ENCODE measurements at regions not wholly inside any gene's neighbourhood (a gene's known extent, or its start where the extent isn't known, plus 50 kb on each side); places are given as distances from the start of the nearest gene placed in this dataset.

GRCh38 chr9:105079457-105079856 is 151.5 kb upstream of the ABCA1 start:
- no peak overlapping the region for H3K27ac Mint-ChIP-seq
- H3K4me3 Mint-ChIP-seq, result no peak overlapping the region
- H3K36me3 Mint-ChIP-seq (ENCODE audit: low read depth), result no peaks in the 10 kb centered on the region
- H3K27me3 Mint-ChIP-seq, result no peaks in the 10 kb centered on the region
- intact Hi-C loops (cut with micrococcal nuclease), result no loop called here
- H3K9me3 Mint-ChIP-seq, result no peaks in the 10 kb centered on the region
- H3K4me1 Mint-ChIP-seq (ENCODE audit: low read depth), result peaks cover 9% of the 10 kb centered on the region

- no peaks in the 10 kb centered on the region for H3K9me3 Mint-ChIP-seq
- peaks cover 13% of the 10 kb centered on the region for H3K4me1 Mint-ChIP-seq (ENCODE audit: low read depth)
- no peaks in the 10 kb centered on the region for H3K36me3 Mint-ChIP-seq (ENCODE audit: low read depth)
Observed at GRCh38 chr9:105082843-105083242, 154.9 kb upstream of the ABCA1 start.

GRCh38 chr9:105083256-105083655 is 155.3 kb upstream of the ABCA1 start:
- intact Hi-C loops (cut with micrococcal nuclease), result no loop called here
- Mint-ChIP-seq H3K4me3 (no peak overlapping the region), H3K27me3 (no peaks in the 10 kb centered on the region), H3K4me1 (ENCODE audit: low read depth) (peaks cover 13% of the 10 kb centered on the region), H3K27ac (no peak overlapping the region), H3K9me3 (no peaks in the 10 kb centered on the region), H3K36me3 (ENCODE audit: low read depth) (no peaks in the 10 kb centered on the region)

More at GRCh38 chr9:105082843-105083242, 154.9 kb upstream of the ABCA1 start:
- H3K4me3 Mint-ChIP-seq, result no peak overlapping the region
- H3K27me3 Mint-ChIP-seq, result no peaks in the 10 kb centered on the region
- no peak overlapping the region for H3K27ac Mint-ChIP-seq
- intact Hi-C loops (cut with micrococcal nuclease), result no loop called here

- Mint-ChIP-seq H3K4me3 (no peak overlapping the region), H3K27me3 (no peaks in the 10 kb centered on the region), H3K36me3 (ENCODE audit: low read depth) (no peaks in the 10 kb centered on the region), H3K4me1 (ENCODE audit: low read depth) (peaks cover 10% of the 10 kb centered on the region), H3K9me3 (no peaks in the 10 kb centered on the region), H3K27ac (no peak overlapping the region)
- intact Hi-C loops (cut with micrococcal nuclease), result no loop called here
Observed at GRCh38 chr9:105087910-105088898, 156.2 kb upstream of the SLC44A1 start.

GRCh38 chr9:105089874-105090273 is 154.6 kb upstream of the SLC44A1 start:
- intact Hi-C loops (cut with micrococcal nuclease), result no loop called here
- Mint-ChIP-seq H3K36me3 (ENCODE audit: low read depth) (no peaks in the 10 kb centered on the region), H3K9me3 (no peaks in the 10 kb centered on the region), H3K27ac (no peak overlapping the region), H3K27me3 (no peaks in the 10 kb centered on the region), H3K4me1 (ENCODE audit: low read depth) (peaks cover 7% of the 10 kb centered on the region), H3K4me3 (no peak overlapping the region)

- H3K4me1 Mint-ChIP-seq (ENCODE audit: low read depth), result peaks cover 7% of the 10 kb centered on the region
- H3K27me3 Mint-ChIP-seq, result no peaks in the 10 kb centered on the region
- intact Hi-C loops (cut with micrococcal nuclease), result no loop called here
- no peak overlapping the region for H3K4me3 Mint-ChIP-seq
- H3K36me3 Mint-ChIP-seq (ENCODE audit: low read depth), result no peaks in the 10 kb centered on the region
- no peak overlapping the region for H3K27ac Mint-ChIP-seq
- no peaks in the 10 kb centered on the region for H3K9me3 Mint-ChIP-seq
Observed at GRCh38 chr9:105091004-105091640, 153.3 kb upstream of the SLC44A1 start.

GRCh38 chr9:105093685-105094084 is 150.8 kb upstream of the SLC44A1 start:
- intact Hi-C loops (cut with micrococcal nuclease), result no loop called here
- no peaks in the 10 kb centered on the region for H3K27me3 Mint-ChIP-seq
- H3K4me3 Mint-ChIP-seq, result no peak overlapping the region
- H3K4me1 Mint-ChIP-seq (ENCODE audit: low read depth), result no peaks in the 10 kb centered on the region
- no peak overlapping the region for H3K27ac Mint-ChIP-seq
- no peaks in the 10 kb centered on the region for H3K36me3 Mint-ChIP-seq (ENCODE audit: low read depth)
- no peaks in the 10 kb centered on the region for H3K9me3 Mint-ChIP-seq

GRCh38 chr9:105098370-105098769 is 146.1 kb upstream of the SLC44A1 start:
- no peaks in the 10 kb centered on the region for H3K4me1 Mint-ChIP-seq (ENCODE audit: low read depth)
- no peak overlapping the region for H3K4me3 Mint-ChIP-seq
- no peaks in the 10 kb centered on the region for H3K36me3 Mint-ChIP-seq (ENCODE audit: low read depth)
- no peaks in the 10 kb centered on the region for H3K9me3 Mint-ChIP-seq
- H3K27ac Mint-ChIP-seq, result no peak overlapping the region
- H3K27me3 Mint-ChIP-seq, result no peaks in the 10 kb centered on the region
- intact Hi-C loops (cut with micrococcal nuclease), result no loop called here

GRCh38 chr9:105103776-105104175 is 140.7 kb upstream of the SLC44A1 start:
- Mint-ChIP-seq H3K4me1 (ENCODE audit: low read depth) (peaks cover 5% of the 10 kb centered on the region), H3K9me3 (no peaks in the 10 kb centered on the region), H3K36me3 (ENCODE audit: low read depth) (no peaks in the 10 kb centered on the region), H3K4me3 (no peak overlapping the region), H3K27me3 (no peaks in the 10 kb centered on the region), H3K27ac (no peak overlapping the region)
- intact Hi-C loops (cut with micrococcal nuclease), result no loop called here

GRCh38 chr9:105114318-105114717 is 130.1 kb upstream of the SLC44A1 start:
- intact Hi-C loops (cut with micrococcal nuclease), result no loop called here
- H3K27me3 Mint-ChIP-seq, result peaks cover 4% of the 10 kb centered on the region
- H3K4me3 Mint-ChIP-seq, result no peak overlapping the region
- peaks cover 28% of the 10 kb centered on the region for H3K4me1 Mint-ChIP-seq (ENCODE audit: low read depth)
- no peaks in the 10 kb centered on the region for H3K36me3 Mint-ChIP-seq (ENCODE audit: low read depth)
- no peaks in the 10 kb centered on the region for H3K9me3 Mint-ChIP-seq
- H3K27ac Mint-ChIP-seq, result peak overlapping the region; percentile 16

GRCh38 chr9:105114964-105115728 is 129.3 kb upstream of the SLC44A1 start:
- peak overlapping the region; percentile 26 for H3K4me3 Mint-ChIP-seq
- no peaks in the 10 kb centered on the region for H3K36me3 Mint-ChIP-seq (ENCODE audit: low read depth)
- peaks cover 4% of the 10 kb centered on the region for H3K27me3 Mint-ChIP-seq
- peaks cover 28% of the 10 kb centered on the region for H3K4me1 Mint-ChIP-seq (ENCODE audit: low read depth)
- H3K9me3 Mint-ChIP-seq, result no peaks in the 10 kb centered on the region
- intact Hi-C loops (cut with micrococcal nuclease), result no loop called here
- H3K27ac Mint-ChIP-seq, result peak overlapping the region; percentile 81

GRCh38 chr9:105116052-105116868 is 128.2 kb upstream of the SLC44A1 start:
- no peaks in the 10 kb centered on the region for H3K9me3 Mint-ChIP-seq
- H3K4me3 Mint-ChIP-seq, result no peak overlapping the region
- peaks cover 28% of the 10 kb centered on the region for H3K4me1 Mint-ChIP-seq (ENCODE audit: low read depth)
- peaks cover 2% of the 10 kb centered on the region for H3K27me3 Mint-ChIP-seq
- peak overlapping the region; percentile 81 for H3K27ac Mint-ChIP-seq
- H3K36me3 Mint-ChIP-seq (ENCODE audit: low read depth), result no peaks in the 10 kb centered on the region
- intact Hi-C loops (cut with micrococcal nuclease), result no loop called here

GRCh38 chr9:105117234-105117633 is 127.2 kb upstream of the SLC44A1 start:
- H3K9me3 Mint-ChIP-seq, result no peaks in the 10 kb centered on the region
- intact Hi-C loops (cut with micrococcal nuclease), result no loop called here
- peaks cover 28% of the 10 kb centered on the region for H3K4me1 Mint-ChIP-seq (ENCODE audit: low read depth)
- no peaks in the 10 kb centered on the region for H3K36me3 Mint-ChIP-seq (ENCODE audit: low read depth)
- no peak overlapping the region for H3K4me3 Mint-ChIP-seq
- H3K27me3 Mint-ChIP-seq, result peaks cover 2% of the 10 kb centered on the region
- H3K27ac Mint-ChIP-seq, result peak overlapping the region; percentile 10

Data from dendritic cell treated with granulocyte-macrophage colony-stimulating factor and Interleukin-4, amounts not matched to agents 40 ng/mL and 50 ng/mL, for 4 days (primary cell).